CD8-positive, alpha-beta memory T cell (primary cell): ENCODE measurements at regions not wholly inside any gene's neighbourhood (a gene's known extent, or its start where the extent isn't known, plus 50 kb on each side); places are given as distances from the start of the nearest gene placed in this dataset.

Experiments
- CTCF ChIA-PET: fragments of 350-600 bp; sonication (Branson Sonifier 250); formaldehyde crosslinking; loops from one replicate; lab custom pipeline; 2021; ENCODE audit warnings: antibody characterized with exemption; lab: Charles Lee
- POLR2A ChIA-PET: fragments of 350-600 bp; sonication (Branson Sonifier 250); formaldehyde crosslinking; loops from one replicate; lab custom pipeline; 2021; ENCODE audit warnings: antibody characterized with exemption; lab: Charles Lee
- DNase-seq, 5 donors: peaks; one replicate each; pipeline versions ENCODE4 v3.0.0 to v3.0.0-alpha.2; 2020 to 2022; ENCODE audit warnings: mixed read lengths in 1 of 5
- H3K27ac ChIP-seq: one replicate; pipeline ENCODE4 v1.7.0; 2013; ENCODE audit warnings: low read depth, mild to moderate bottlenecking, low read length, moderate library complexity
- H3K27me3 ChIP-seq: 2 replicates; pipeline ENCODE4 v1.7.0; 2013; ENCODE audit warnings: low read length, mild to moderate bottlenecking; ENCODE audit not compliant: insufficient read depth, poor library complexity, severe bottlenecking
- H3K36me3 ChIP-seq: 2 replicates; pipeline ENCODE4 v1.7.0; 2013; ENCODE audit warnings: mild to moderate bottlenecking, low read length, moderate library complexity; ENCODE audit not compliant: insufficient read depth
- H3K4me1 ChIP-seq: 2 replicates; pipeline ENCODE4 v1.7.0; 2013; ENCODE audit warnings: mild to moderate bottlenecking, low read length, moderate library complexity; ENCODE audit not compliant: insufficient read depth
- H3K4me3 ChIP-seq: 2 replicates; pipeline ENCODE4 v1.7.0; 2013; ENCODE audit warnings: mild to moderate bottlenecking, low read length
- H3K9me3 ChIP-seq: 2 replicates; pipeline ENCODE4 v1.7.0; 2013; ENCODE audit warnings: mild to moderate bottlenecking, low read length
- H3K27ac Mint-ChIP-seq, 8 donors: one replicate each; pipeline ENCODE4 v1.8.0; 2020 to 2021; ENCODE audit warnings: mixed read lengths in 8 of 8, mild to moderate bottlenecking in 6 of 8, inconsistent platforms in 3 of 8, moderate library complexity in 3 of 8
- H3K27me3 Mint-ChIP-seq, 2 donors: one replicate each; pipeline ENCODE4 v1.8.0; 2020 to 2021; ENCODE audit warnings: mixed read lengths in 2 of 2, mild to moderate bottlenecking in 1 of 2, moderate library complexity in 1 of 2
- H3K36me3 Mint-ChIP-seq, 3 donors: one replicate each; pipeline ENCODE4 v1.8.0; 2020 to 2021; ENCODE audit warnings: mixed read lengths in 3 of 3, inconsistent platforms in 1 of 3, mild to moderate bottlenecking in 1 of 3
- H3K4me1 Mint-ChIP-seq, 3 donors: one replicate each; pipeline ENCODE4 v1.8.0; 2020 to 2021; ENCODE audit warnings: mixed read lengths in 3 of 3, inconsistent platforms in 1 of 3, mild to moderate bottlenecking in 1 of 3
- H3K4me3 Mint-ChIP-seq, 7 donors: one replicate each; pipeline ENCODE4 v1.8.0; 2020 to 2021; ENCODE audit warnings: mixed read lengths in 7 of 7, mild to moderate bottlenecking in 6 of 7, moderate library complexity in 4 of 7, inconsistent platforms in 2 of 7
- H3K9me3 Mint-ChIP-seq, 5 donors: one replicate each; pipeline ENCODE4 v1.8.0; 2020 to 2022; ENCODE audit warnings: mixed read lengths in 5 of 5, mild to moderate bottlenecking in 3 of 5, moderate library complexity in 2 of 5, inconsistent platforms in 1 of 5

DNA sequence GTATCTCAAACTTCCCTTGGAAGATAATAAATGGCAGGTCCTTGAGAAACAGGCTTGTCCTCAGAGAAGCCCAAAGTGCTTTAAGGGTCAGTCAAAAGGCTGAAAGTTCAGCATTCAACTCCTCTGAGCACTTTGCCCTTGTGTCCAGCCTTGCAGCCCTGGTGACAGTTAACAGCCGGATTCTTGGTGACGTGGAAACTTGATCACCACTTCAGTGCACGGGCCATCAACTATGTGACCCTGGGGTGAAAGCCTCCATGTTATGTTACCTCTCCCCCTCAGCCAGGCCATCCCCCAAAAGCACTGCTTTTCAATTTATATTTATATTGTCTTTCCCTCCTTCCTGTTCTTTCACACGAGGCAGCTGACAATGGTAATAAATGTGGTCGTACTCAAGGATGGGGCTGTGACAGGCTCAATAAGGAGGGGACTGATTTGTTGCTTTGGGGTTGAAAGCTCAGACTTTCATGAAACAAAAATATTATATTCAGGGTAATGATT lies 164.0 kb upstream of the NRP1 start:
- Histone ChIP-seq H3K4me3 (no peak overlapping the region), H3K36me3 (no peaks in the 10 kb centered on the region), H3K27me3 (no peaks in the 10 kb centered on the region), H3K9me3 (no peaks in the 10 kb centered on the region), H3K4me1 (no peaks in the 10 kb centered on the region), H3K27ac (no peak overlapping the region)
- H3K4me1 Mint-ChIP-seq = no peaks in the 10 kb centered on the region
- CTCF ChIA-PET = no interaction called here
- H3K9me3 Mint-ChIP-seq = peaks cover 0 to 5% (median 0%) of the 10 kb centered on the region in 5 donors
- DNase-seq = no peak
- no peaks in the 10 kb centered on the region for H3K36me3 Mint-ChIP-seq
- H3K4me3 Mint-ChIP-seq = no peak overlapping the region
- H3K27me3 Mint-ChIP-seq = peaks cover 4 to 6% of the 10 kb centered on the region in 2 donors
- peak overlapping the region in 1 of 8 donors; percentile 34 for H3K27ac Mint-ChIP-seq
- POLR2A ChIA-PET = no interaction called here

DNA sequence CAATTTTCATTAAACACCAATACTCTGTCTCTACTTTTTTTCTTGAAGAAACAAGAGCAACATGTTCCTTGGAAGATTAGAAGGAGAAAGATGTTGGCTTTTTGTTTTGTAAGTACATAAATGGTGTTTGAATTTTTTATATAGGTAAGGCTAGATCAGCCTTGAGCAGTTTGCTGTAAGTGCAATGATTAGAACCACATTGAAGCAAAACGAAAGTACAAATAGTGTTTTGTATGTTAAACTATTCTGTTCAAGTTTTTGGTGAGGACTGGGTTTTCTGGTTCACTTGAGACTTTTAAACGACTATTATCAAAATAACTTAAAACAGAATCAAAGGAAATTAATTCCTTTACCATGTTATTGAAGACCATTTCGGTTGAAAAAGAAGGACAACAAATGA lies 162.9 kb upstream of the NRP1 start:
- Mint-ChIP-seq H3K9me3 (peaks cover 0 to 4% (median 0%) of the 10 kb centered on the region in 5 donors), H3K27ac (no peak overlapping the region), H3K4me3 (no peak overlapping the region), H3K27me3 (peaks cover 4 to 5% of the 10 kb centered on the region in 2 donors), H3K36me3 (no peaks in the 10 kb centered on the region), H3K4me1 (no peaks in the 10 kb centered on the region)
- Histone ChIP-seq H3K4me1 (no peaks in the 10 kb centered on the region), H3K27ac (no peak overlapping the region), H3K36me3 (no peaks in the 10 kb centered on the region), H3K27me3 (no peaks in the 10 kb centered on the region), H3K9me3 (no peaks in the 10 kb centered on the region), H3K4me3 (no peak overlapping the region)
- POLR2A ChIA-PET = no interaction called here
- DNase-seq = no peak
- CTCF ChIA-PET = no interaction called here

DNA sequence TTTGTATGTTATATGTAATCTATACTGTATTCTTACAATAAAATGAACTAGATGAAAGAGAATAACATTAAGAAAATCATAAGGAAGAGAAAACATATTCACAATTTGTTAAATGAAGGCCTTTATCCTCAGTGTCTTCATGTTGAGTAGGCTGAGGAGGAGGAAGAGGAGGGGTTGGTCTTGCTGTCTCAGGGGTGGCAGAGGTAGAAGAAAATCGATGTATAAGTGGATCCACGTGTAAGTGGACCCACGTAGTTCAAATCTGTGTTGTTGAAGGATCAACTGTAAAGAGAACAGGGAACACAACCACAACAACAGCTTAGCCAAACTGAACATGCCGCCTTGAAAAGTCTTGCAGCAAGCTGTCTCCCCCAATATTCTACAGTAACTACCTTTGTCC lies 161.6 kb upstream of the NRP1 start:
- H3K36me3 Mint-ChIP-seq = no peaks in the 10 kb centered on the region

DNA sequence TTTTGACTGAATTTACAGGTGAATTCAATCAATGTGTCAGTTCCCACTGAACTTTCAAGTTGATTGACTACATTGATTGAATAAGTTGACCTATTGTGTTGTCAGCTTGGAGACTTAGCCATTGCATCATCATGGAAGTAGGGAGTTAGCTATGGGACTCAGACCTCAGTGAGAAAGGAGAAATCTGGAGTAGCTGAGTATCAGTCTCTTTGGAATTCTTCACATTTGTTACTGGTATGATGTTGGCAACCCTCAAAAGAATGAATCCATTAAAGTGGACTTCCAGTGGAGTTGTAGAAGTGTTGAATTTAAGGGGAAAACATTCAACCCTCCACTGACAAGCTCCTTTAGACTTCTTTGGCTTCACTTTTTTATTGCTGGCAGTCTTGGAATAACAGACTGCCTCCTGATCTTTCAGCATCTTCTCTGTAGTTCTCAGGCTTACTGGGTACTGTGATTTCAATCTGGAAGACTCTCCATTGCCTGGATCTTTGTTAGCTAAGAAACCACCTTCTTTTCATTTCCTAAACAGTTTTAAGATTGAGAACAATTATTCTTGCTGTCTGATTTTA lies 160.3 kb upstream of the NRP1 start:
- Histone ChIP-seq H3K27me3 (no peaks in the 10 kb centered on the region), H3K4me3 (no peak overlapping the region), H3K9me3 (no peaks in the 10 kb centered on the region), H3K36me3 (no peaks in the 10 kb centered on the region), H3K27ac (no peak overlapping the region), H3K4me1 (no peaks in the 10 kb centered on the region)
- Mint-ChIP-seq H3K36me3 (no peaks in the 10 kb centered on the region), H3K27ac (no peak overlapping the region), H3K9me3 (no peaks in the 10 kb centered on the region), H3K4me1 (no peaks in the 10 kb centered on the region), H3K4me3 (no peak overlapping the region), H3K27me3 (peaks cover 0 to 4% of the 10 kb centered on the region in 2 donors)
- ChIA-PET POLR2A (no interaction called here), CTCF (no interaction called here)
- DNase-seq = no peak

More for the DNA sequence above, 161.6 kb upstream of the NRP1 start:
- no peaks in the 10 kb centered on the region for H3K4me1 ChIP-seq
- Mint-ChIP-seq H3K4me3 (no peak overlapping the region), H3K9me3 (no peaks in the 10 kb centered on the region), H3K4me1 (no peaks in the 10 kb centered on the region), H3K27ac (no peak overlapping the region), H3K27me3 (peaks cover 0 to 4% of the 10 kb centered on the region in 2 donors)
- H3K9me3 ChIP-seq = no peaks in the 10 kb centered on the region
- no peak for DNase-seq
- CTCF ChIA-PET = no interaction called here
- no peak overlapping the region for H3K27ac ChIP-seq
- H3K36me3 ChIP-seq = no peaks in the 10 kb centered on the region
- no peaks in the 10 kb centered on the region for H3K27me3 ChIP-seq
- POLR2A ChIA-PET = no interaction called here
- H3K4me3 ChIP-seq = no peak overlapping the region

DNA sequence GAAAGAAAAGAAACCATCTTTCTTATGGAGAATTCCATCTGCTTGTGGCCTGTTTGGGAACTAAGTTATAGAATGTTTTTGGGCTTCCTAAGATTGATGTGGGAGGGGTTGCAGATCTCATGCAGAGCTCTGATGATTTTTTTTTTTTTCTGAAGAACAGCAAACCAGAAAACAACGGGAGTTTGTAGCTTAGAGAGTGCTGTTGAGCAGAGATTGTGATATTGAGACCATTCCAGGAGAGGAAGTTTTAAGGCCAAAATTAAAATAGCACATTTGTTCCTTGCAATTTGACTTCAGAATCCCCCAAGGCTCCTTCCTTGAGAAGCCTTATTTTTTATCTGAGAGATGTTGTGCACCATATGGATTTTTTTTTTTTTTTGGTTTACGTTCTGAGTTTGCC lies 159.5 kb upstream of the NRP1 start:
- H3K27ac ChIP-seq = no peak overlapping the region
- ChIA-PET CTCF (no interaction called here), POLR2A (no interaction called here)
- no peaks in the 10 kb centered on the region for H3K9me3 ChIP-seq
- H3K36me3 ChIP-seq = no peaks in the 10 kb centered on the region
- H3K4me3 ChIP-seq = no peak overlapping the region
- H3K27me3 ChIP-seq = no peaks in the 10 kb centered on the region
- no peaks in the 10 kb centered on the region for H3K9me3 Mint-ChIP-seq
- no peaks in the 10 kb centered on the region for H3K4me1 ChIP-seq
- no peaks in the 10 kb centered on the region for H3K36me3 Mint-ChIP-seq
- no peak overlapping the region for H3K4me3 Mint-ChIP-seq
- H3K4me1 Mint-ChIP-seq = no peaks in the 10 kb centered on the region
- H3K27me3 Mint-ChIP-seq = peaks cover 0 to 4% of the 10 kb centered on the region in 2 donors
- no peak overlapping the region for H3K27ac Mint-ChIP-seq
- no peak for DNase-seq

DNA sequence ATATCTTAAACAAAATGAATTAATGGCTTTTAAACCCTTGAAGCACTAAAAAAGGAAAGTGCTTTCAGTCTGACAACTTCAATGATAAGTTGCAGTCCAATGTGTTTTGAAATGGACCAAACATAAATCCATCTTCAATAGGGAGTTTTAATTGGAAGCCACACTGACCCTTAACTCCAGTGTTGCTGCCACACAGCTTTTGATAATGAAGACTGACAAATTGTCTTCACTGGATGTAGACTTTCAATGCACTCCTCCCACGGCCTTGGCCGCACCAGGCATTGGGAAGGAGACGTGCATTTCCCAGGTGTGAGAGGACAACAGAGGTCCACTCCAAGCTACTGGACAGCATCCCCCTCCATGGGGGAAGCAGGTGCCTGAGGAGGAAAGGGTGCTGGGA lies 159.0 kb upstream of the NRP1 start:
- no peaks in the 10 kb centered on the region for H3K36me3 Mint-ChIP-seq
- no peak for DNase-seq
- no peaks in the 10 kb centered on the region for H3K9me3 Mint-ChIP-seq
- ChIA-PET POLR2A (no interaction called here), CTCF (no interaction called here)
- H3K27ac Mint-ChIP-seq = no peak overlapping the region
- H3K27me3 Mint-ChIP-seq = peaks cover 0 to 4% of the 10 kb centered on the region in 2 donors
- no peaks in the 10 kb centered on the region for H3K4me1 Mint-ChIP-seq
- Histone ChIP-seq H3K27ac (no peak overlapping the region), H3K4me3 (no peak overlapping the region), H3K4me1 (no peaks in the 10 kb centered on the region), H3K27me3 (no peaks in the 10 kb centered on the region), H3K36me3 (no peaks in the 10 kb centered on the region), H3K9me3 (no peaks in the 10 kb centered on the region)
- H3K4me3 Mint-ChIP-seq = no peak overlapping the region

DNA sequence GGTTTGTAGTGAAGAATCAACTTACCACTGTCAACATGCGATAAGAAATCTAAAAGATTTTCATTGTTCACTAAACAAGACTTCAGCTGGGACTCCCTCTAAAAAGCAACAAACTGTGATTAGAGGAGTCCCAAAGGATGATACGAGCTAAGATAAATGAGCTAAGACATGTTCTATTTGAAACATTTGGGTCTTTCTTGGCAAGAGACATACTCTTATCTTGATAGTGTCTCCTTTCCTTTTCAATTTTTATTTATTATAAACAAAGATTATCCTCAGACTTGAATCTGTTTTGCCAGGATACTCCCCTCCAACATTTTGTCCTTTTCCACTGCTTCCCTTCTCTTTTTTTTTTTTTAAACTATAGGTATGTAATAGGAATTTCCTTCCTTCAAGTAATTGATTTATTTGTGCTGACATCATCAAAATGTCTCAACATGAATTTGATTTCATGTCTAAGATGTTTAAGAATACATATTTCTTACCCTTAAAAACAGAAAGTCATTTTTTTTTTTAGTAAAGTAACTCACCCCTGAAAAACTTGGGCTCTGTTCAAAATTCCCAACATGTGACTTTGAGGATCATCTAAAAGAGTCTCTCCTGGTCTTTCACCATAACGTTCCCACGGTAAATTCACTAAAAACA lies 158.4 kb upstream of the NRP1 start:
- peaks cover 0 to 4% of the 10 kb centered on the region in 2 donors for H3K27me3 Mint-ChIP-seq
- H3K4me1 Mint-ChIP-seq = no peaks in the 10 kb centered on the region
- no peak for DNase-seq
- POLR2A ChIA-PET = no interaction called here
- Histone ChIP-seq H3K36me3 (no peaks in the 10 kb centered on the region), H3K9me3 (no peaks in the 10 kb centered on the region), H3K4me3 (no peak overlapping the region), H3K27me3 (no peaks in the 10 kb centered on the region), H3K27ac (no peak overlapping the region), H3K4me1 (no peaks in the 10 kb centered on the region)
- H3K9me3 Mint-ChIP-seq = no peaks in the 10 kb centered on the region
- no peak overlapping the region for H3K4me3 Mint-ChIP-seq
- no peak overlapping the region for H3K27ac Mint-ChIP-seq
- CTCF ChIA-PET = no interaction called here
- no peaks in the 10 kb centered on the region for H3K36me3 Mint-ChIP-seq

DNA sequence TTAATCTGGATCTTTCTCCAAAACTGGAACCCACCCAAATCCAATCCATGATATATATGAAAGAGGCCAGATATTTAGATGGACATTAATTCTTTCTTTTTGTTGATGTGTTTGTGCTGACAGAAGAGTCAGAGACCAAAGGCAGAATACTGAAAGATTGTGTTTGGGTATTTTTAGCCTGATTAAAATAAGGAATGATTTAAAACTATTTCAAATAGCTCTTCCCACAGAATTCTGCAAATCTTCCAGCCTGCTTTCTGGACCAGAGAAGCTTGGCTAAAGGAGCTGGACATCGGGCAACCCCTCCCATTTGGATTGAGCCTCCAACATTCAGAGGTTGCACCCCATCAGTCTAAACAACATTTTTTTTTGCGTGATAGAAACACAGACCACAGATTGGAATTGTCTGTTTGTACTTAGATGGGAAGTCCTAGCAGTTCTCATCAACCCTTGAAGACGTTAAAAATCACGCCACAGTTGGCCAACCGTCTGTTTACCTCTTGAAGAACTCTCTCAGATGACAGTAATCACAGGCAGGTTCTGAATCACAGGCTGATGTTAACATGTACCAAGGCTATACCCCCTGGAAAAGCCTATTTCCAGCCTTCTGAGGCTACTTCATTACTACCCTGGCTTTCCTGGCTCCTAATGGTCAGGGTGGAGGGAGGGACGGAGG lies 155.2 kb upstream of the NRP1 start:
- ChIA-PET POLR2A (no interaction called here), CTCF (no interaction called here)
- H3K27me3 Mint-ChIP-seq = peaks cover 0 to 4% of the 10 kb centered on the region in 2 donors
- no peak overlapping the region for H3K4me3 Mint-ChIP-seq
- Histone ChIP-seq H3K4me1 (no peaks in the 10 kb centered on the region), H3K27ac (no peak overlapping the region), H3K27me3 (no peaks in the 10 kb centered on the region), H3K4me3 (no peak overlapping the region), H3K36me3 (no peaks in the 10 kb centered on the region), H3K9me3 (no peaks in the 10 kb centered on the region)
- peak overlapping the region in 1 of 8 donors; percentile 92 for H3K27ac Mint-ChIP-seq
- no peaks in the 10 kb centered on the region for H3K36me3 Mint-ChIP-seq
- DNase-seq = no peak
- H3K9me3 Mint-ChIP-seq = no peaks in the 10 kb centered on the region
- H3K4me1 Mint-ChIP-seq = peaks cover 6 to 19% (median 13%) of the 10 kb centered on the region in 3 donors
